ENCODE measurements at regions not wholly inside any gene's neighbourhood (a gene's known extent, or its start where the extent isn't known, plus 50 kb on each side); places are given as distances from the start of the nearest gene placed in this dataset.

GRCh38 chr10:64076322-64076940 lies 555.2 kb downstream of the REEP3 start:
- DNase-seq = no peak
- TF ChIP-seq CTCF (IDR thresholded peaks at IDR 0.05; ENCODE audit: low read depth, low read length, missing control alignments) = no peak
- no peaks in the 10 kb centered on the region for H3K27me3 ChIP-seq (replicated peaks)
- no peak overlapping the region for H3K4me3 ChIP-seq (ENCODE audit: low read depth, low read length)
- H3K27ac ChIP-seq = no peak overlapping the region
- H3K36me3 ChIP-seq (replicated peaks) = no peaks in the 10 kb centered on the region
- in situ Hi-C loops (cut with HindIII; ENCODE audit: low pct_ligation_motif_present, low sequenced_read_pairs) = no loop called here

GRCh38 chr10:64079341-64079740 lies 558.1 kb downstream of the REEP3 start:
- in situ Hi-C loops (cut with HindIII; ENCODE audit: low pct_ligation_motif_present, low sequenced_read_pairs) = no loop called here
- DNase-seq = no peak
- H3K27ac ChIP-seq = no peak overlapping the region
- no peak overlapping the region for H3K4me3 ChIP-seq (ENCODE audit: low read depth, low read length)
- H3K27me3 ChIP-seq (replicated peaks) = no peaks in the 10 kb centered on the region
- H3K36me3 ChIP-seq (replicated peaks) = no peaks in the 10 kb centered on the region
- no peak for TF ChIP-seq CTCF (IDR thresholded peaks at IDR 0.05; ENCODE audit: low read depth, low read length, missing control alignments)

GRCh38 chr10:64080071-64080470 lies 558.9 kb downstream of the REEP3 start:
- no peak overlapping the region for H3K4me3 ChIP-seq (ENCODE audit: low read depth, low read length)
- no peaks in the 10 kb centered on the region for H3K36me3 ChIP-seq (replicated peaks)
- TF ChIP-seq CTCF (IDR thresholded peaks at IDR 0.05; ENCODE audit: low read depth, low read length, missing control alignments) = no peak
- in situ Hi-C loops (cut with HindIII; ENCODE audit: low pct_ligation_motif_present, low sequenced_read_pairs) = no loop called here
- no peak overlapping the region for H3K27ac ChIP-seq
- DNase-seq = no peak
- H3K27me3 ChIP-seq (replicated peaks) = no peaks in the 10 kb centered on the region

GRCh38 chr10:64081947-64082482 lies 560.8 kb downstream of the REEP3 start:
- in situ Hi-C loops (cut with HindIII; ENCODE audit: low pct_ligation_motif_present, low sequenced_read_pairs) = no loop called here
- H3K27ac ChIP-seq = no peak overlapping the region
- no peak overlapping the region for H3K4me3 ChIP-seq (ENCODE audit: low read depth, low read length)
- DNase-seq = no peak
- no peaks in the 10 kb centered on the region for H3K27me3 ChIP-seq (replicated peaks)
- no peaks in the 10 kb centered on the region for H3K36me3 ChIP-seq (replicated peaks)
- no peak for TF ChIP-seq CTCF (IDR thresholded peaks at IDR 0.05; ENCODE audit: low read depth, low read length, missing control alignments)

- no peak for DNase-seq
- no peak overlapping the region for H3K27ac ChIP-seq
- no peak overlapping the region for H3K4me3 ChIP-seq (ENCODE audit: low read depth, low read length)
- no peaks in the 10 kb centered on the region for H3K36me3 ChIP-seq (replicated peaks)
- no peak for TF ChIP-seq CTCF (IDR thresholded peaks at IDR 0.05; ENCODE audit: low read depth, low read length, missing control alignments)
- H3K27me3 ChIP-seq (replicated peaks) = no peaks in the 10 kb centered on the region
- in situ Hi-C loops (cut with HindIII; ENCODE audit: low pct_ligation_motif_present, low sequenced_read_pairs) = no loop called here
These were observed 565.0 kb downstream of the REEP3 start for GRCh38 chr10:64086083-64086767.
